Bone marrow (tissue), 2 donors: ENCODE measurements at regions not wholly inside any gene's neighbourhood (a gene's known extent, or its start where the extent isn't known, plus 50 kb on each side); places are given as distances from the start of the nearest gene placed in this dataset.

Experiments
- DNase-seq, 2 donors: peaks; one replicate each; lab custom pipeline; 2025; lab: John Stamatoyannopoulos, UW

- no peak for DNase-seq
Observed at GRCh38 chr3:86731501-86731901, 259.4 kb downstream of the VGLL3 start.

- no peak for DNase-seq
Observed at GRCh38 chr3:86723433-86723832, 267.5 kb downstream of the VGLL3 start.

- DNase-seq = no peak
Observed at GRCh38 chr3:86711634-86712033, 279.3 kb downstream of the VGLL3 start.

GRCh38 chr3:86708893-86709292 lies 282.1 kb downstream of the VGLL3 start:
- no peak for DNase-seq

- DNase-seq = peak in 1 of 2 donors; percentile 2
Observed at GRCh38 chr3:86702381-86702958, 288.5 kb downstream of the VGLL3 start.

GRCh38 chr3:86695752-86696151 lies 295.2 kb downstream of the VGLL3 start:
- no peak for DNase-seq

- no peak for DNase-seq
Observed at GRCh38 chr3:86673991-86674390, 317.0 kb downstream of the VGLL3 start.

- no peak for DNase-seq
Observed at GRCh38 chr3:86661817-86662216, 329.1 kb downstream of the VGLL3 start.

- DNase-seq = no peak
Observed at GRCh38 chr3:86658876-86659275, 332.1 kb downstream of the VGLL3 start.

GRCh38 chr3:86654806-86655460 lies 336.0 kb downstream of the VGLL3 start:
- DNase-seq = no peak

- DNase-seq = no peak
Observed at GRCh38 chr3:86653661-86654205, 337.2 kb downstream of the VGLL3 start.

- DNase-seq = no peak
Observed at GRCh38 chr3:86648087-86648486, 342.9 kb downstream of the VGLL3 start.

- DNase-seq = no peak
Observed at GRCh38 chr3:86645756-86646155, 345.2 kb downstream of the VGLL3 start.

GRCh38 chr3:86634361-86634760 lies 356.6 kb downstream of the VGLL3 start:
- no peak for DNase-seq

- no peak for DNase-seq
Observed at GRCh38 chr3:86629511-86629910, 361.4 kb downstream of the VGLL3 start.

- no peak for DNase-seq
Observed at GRCh38 chr3:86624192-86624591, 366.8 kb downstream of the VGLL3 start.

GRCh38 chr3:86618706-86619105 lies 372.2 kb downstream of the VGLL3 start:
- DNase-seq = no peak

- no peak for DNase-seq
Observed at GRCh38 chr3:86605166-86605565, 385.8 kb downstream of the VGLL3 start.

- no peak for DNase-seq
Observed at GRCh38 chr3:86595696-86596095, 395.3 kb downstream of the VGLL3 start.

GRCh38 chr3:86594838-86595237 lies 396.1 kb downstream of the VGLL3 start:
- DNase-seq = no peak

GRCh38 chr3:86578071-86578470 lies 412.9 kb downstream of the VGLL3 start:
- no peak for DNase-seq

- DNase-seq = peak in 1 of 2 donors; percentile 4
Observed at GRCh38 chr3:86563400-86563970, 427.5 kb downstream of the VGLL3 start.

- no peak for DNase-seq
Observed at GRCh38 chr3:86562090-86562489, 428.9 kb downstream of the VGLL3 start.
